ENCODE measurements at regions not wholly inside any gene's neighbourhood (a gene's known extent, or its start where the extent isn't known, plus 50 kb on each side); places are given as distances from the start of the nearest gene placed in this dataset.

DNA sequence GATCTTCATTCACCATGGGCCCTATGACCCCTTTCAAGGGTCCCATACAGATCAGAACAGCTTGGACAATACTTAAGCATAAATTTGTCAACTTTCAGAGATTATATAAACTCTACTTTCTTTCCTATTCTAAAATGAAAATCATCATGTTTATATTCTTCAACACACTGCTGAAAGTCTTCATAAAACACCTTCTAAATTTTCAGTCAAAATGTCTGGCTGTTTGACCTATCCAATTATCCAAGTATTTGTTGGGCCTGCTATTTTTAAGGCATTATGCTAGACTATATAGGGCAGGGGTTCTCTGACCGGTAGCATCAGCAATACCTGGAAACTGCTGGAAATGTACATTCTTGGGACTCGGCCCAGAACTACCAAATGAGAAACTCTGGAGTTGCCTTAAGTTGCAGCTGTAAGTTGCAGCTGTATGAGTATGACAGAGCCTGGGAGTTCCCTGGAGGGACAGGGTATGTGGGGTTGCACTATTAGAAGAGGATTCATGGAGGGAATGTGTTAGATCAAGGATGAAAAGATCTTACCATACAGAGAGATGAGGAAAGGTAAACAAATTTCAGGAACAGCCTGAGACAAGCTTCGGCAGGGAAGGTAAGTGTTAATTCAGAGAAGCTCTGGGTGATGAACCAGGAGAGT, 293.0 kb downstream of the ADGB start:
- no peaks in the 10 kb centered on the region for H3K36me3 Mint-ChIP-seq
- CTCF ChIA-PET = interaction anchor here (0.5 to 1.4 kb wide), 2 partner anchors 10 to 1550 kb away, joined by 3 read pairs; no protein-coding TSS in a partner anchor
- DNase-seq (ENCODE audit: low spot score) (no peak), ATAC-seq (no peak)
- peaks cover 5% of the 10 kb centered on the region for H3K4me1 Mint-ChIP-seq
- H3K9me3 Mint-ChIP-seq = peaks cover 16% of the 10 kb centered on the region
- H3K4me3 Mint-ChIP-seq = no peak overlapping the region
- H3K27ac Mint-ChIP-seq = no peak overlapping the region
- TF ChIP-seq CREM (CRISPR knock-in tag; IDR thresholded peaks at IDR 0.05) = no peak
- H3K27me3 Mint-ChIP-seq (ENCODE audit: low read depth) = no peaks in the 10 kb centered on the region
- POLR2A ChIA-PET = no interaction called here

GRCh38 chr6:146892283-146892612, 293.5 kb downstream of the ADGB start:
- no peak overlapping the region for H3K4me3 Mint-ChIP-seq
- H3K36me3 Mint-ChIP-seq = no peaks in the 10 kb centered on the region
- no peak for DNase-seq (ENCODE audit: low spot score)
- CTCF ChIA-PET = no interaction called here
- no peak overlapping the region for H3K27ac Mint-ChIP-seq
- H3K4me1 Mint-ChIP-seq = peaks cover 5% of the 10 kb centered on the region
- H3K9me3 Mint-ChIP-seq = peaks cover 12% of the 10 kb centered on the region
- ATAC-seq = no peak
- POLR2A ChIA-PET = no interaction called here
- no peak for TF ChIP-seq SP1 (CRISPR knock-in tag; conservative IDR thresholded peaks at IDR 0.05)
- no peak for TF ChIP-seq FOXK1 (CRISPR knock-in tag; IDR thresholded peaks at IDR 0.05)
- TF ChIP-seq NFYB (CRISPR knock-in tag; conservative IDR thresholded peaks at IDR 0.05; ENCODE audit: low read depth) = no peak
- TF ChIP-seq, protein P1, sequence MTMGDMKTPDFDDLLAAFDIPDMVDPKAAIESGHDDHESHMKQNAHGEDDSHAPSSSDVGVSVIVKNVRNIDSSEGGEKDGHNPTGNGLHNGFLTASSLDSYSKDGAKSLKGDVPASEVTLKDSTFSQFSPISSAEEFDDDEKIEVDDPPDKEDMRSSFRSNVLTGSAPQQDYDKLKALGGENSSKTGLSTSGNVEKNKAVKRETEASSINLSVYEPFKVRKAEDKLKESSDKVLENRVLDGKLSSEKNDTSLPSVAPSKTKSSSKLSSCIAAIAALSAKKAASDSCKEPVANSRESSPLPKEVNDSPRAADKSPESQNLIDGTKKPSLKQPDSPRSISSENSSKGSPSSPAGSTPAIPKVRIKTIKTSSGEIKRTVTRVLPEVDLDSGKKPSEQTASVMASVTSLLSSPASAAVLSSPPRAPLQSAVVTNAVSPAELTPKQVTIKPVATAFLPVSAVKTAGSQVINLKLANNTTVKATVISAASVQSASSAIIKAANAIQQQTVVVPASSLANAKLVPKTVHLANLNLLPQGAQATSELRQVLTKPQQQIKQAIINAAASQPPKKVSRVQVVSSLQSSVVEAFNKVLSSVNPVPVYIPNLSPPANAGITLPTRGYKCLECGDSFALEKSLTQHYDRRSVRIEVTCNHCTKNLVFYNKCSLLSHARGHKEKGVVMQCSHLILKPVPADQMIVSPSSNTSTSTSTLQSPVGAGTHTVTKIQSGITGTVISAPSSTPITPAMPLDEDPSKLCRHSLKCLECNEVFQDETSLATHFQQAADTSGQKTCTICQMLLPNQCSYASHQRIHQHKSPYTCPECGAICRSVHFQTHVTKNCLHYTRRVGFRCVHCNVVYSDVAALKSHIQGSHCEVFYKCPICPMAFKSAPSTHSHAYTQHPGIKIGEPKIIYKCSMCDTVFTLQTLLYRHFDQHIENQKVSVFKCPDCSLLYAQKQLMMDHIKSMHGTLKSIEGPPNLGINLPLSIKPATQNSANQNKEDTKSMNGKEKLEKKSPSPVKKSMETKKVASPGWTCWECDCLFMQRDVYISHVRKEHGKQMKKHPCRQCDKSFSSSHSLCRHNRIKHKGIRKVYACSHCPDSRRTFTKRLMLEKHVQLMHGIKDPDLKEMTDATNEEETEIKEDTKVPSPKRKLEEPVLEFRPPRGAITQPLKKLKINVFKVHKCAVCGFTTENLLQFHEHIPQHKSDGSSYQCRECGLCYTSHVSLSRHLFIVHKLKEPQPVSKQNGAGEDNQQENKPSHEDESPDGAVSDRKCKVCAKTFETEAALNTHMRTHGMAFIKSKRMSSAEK (CRISPR knock-in tag; IDR thresholded peaks at IDR 0.05; ENCODE audit: borderline replicate concordance) = no peak
- TF ChIP-seq IRF1 (CRISPR knock-in tag; IDR thresholded peaks at IDR 0.05) = no peak
- no peak for TF ChIP-seq RORB (CRISPR knock-in tag; IDR thresholded peaks at IDR 0.05)
- TF ChIP-seq, protein P2, sequence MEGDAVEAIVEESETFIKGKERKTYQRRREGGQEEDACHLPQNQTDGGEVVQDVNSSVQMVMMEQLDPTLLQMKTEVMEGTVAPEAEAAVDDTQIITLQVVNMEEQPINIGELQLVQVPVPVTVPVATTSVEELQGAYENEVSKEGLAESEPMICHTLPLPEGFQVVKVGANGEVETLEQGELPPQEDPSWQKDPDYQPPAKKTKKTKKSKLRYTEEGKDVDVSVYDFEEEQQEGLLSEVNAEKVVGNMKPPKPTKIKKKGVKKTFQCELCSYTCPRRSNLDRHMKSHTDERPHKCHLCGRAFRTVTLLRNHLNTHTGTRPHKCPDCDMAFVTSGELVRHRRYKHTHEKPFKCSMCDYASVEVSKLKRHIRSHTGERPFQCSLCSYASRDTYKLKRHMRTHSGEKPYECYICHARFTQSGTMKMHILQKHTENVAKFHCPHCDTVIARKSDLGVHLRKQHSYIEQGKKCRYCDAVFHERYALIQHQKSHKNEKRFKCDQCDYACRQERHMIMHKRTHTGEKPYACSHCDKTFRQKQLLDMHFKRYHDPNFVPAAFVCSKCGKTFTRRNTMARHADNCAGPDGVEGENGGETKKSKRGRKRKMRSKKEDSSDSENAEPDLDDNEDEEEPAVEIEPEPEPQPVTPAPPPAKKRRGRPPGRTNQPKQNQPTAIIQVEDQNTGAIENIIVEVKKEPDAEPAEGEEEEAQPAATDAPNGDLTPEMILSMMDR (IDR thresholded peaks at IDR 0.05) = no peak
- TF ChIP-seq TCF7 (CRISPR knock-in tag; IDR thresholded peaks at IDR 0.05; ENCODE audit: low read depth) = no peak
- TF ChIP-seq FOXJ3 (CRISPR knock-in tag; IDR thresholded peaks at IDR 0.05; ENCODE audit: borderline replicate concordance) = no peak
- no peak for TF ChIP-seq MLX (CRISPR knock-in tag; IDR thresholded peaks at IDR 0.05)
- no peak for TF ChIP-seq TEAD4 (CRISPR knock-in tag; IDR thresholded peaks at IDR 0.05)
- TF ChIP-seq ZNF416 (CRISPR knock-in tag; IDR thresholded peaks at IDR 0.05) = no peak
- no peak for TF ChIP-seq SOX15 (CRISPR knock-in tag; IDR thresholded peaks at IDR 0.05)
- TF ChIP-seq GRHL2 (CRISPR knock-in tag; IDR thresholded peaks at IDR 0.05; ENCODE audit: insufficient replicate concordance, severe bottlenecking) = no peak
- no peaks in the 10 kb centered on the region for H3K27me3 Mint-ChIP-seq (ENCODE audit: low read depth)

All from WTC11 (cell line).